ENCODE measurements at regions not wholly inside any gene's neighbourhood (a gene's known extent, or its start where the extent isn't known, plus 50 kb on each side); places are given as distances from the start of the nearest gene placed in this dataset.

- Histone ChIP-seq H3K4ac (ENCODE audit: low read depth, low read length) (no peak overlapping the region), H2BK120ac (ENCODE audit: insufficient read depth, low read length, poor library complexity) (no peak overlapping the region), H2BK5ac (ENCODE audit: low read depth, low read length, poor library complexity) (no peak overlapping the region), H3K4me1 (ENCODE audit: control insufficient read depth in 1 of 2, insufficient read depth in 2 of 2, low read length in 2 of 2) (no peaks in the 10 kb centered on the region), H3K79me2 (ENCODE audit: control insufficient read depth, insufficient read depth, low read length, poor library complexity) (no peaks in the 10 kb centered on the region), H4K12ac (ENCODE audit: low read depth, low read length) (no peak overlapping the region), H2AFZ (ENCODE audit: insufficient read depth, low read length, poor library complexity) (no peak overlapping the region), H3K79me1 (ENCODE audit: low read length) (no peaks in the 10 kb centered on the region), H4K8ac (ENCODE audit: low read depth, low read length) (no peak overlapping the region), H4K91ac (ENCODE audit: low read depth, low read length) (no peak overlapping the region), H3K27ac (ENCODE audit: low read depth, low read length) (no peak overlapping the region), H3K4me3 (ENCODE audit: low read depth, low read length) (no peak overlapping the region), H3K23ac (ENCODE audit: low read length) (no peak overlapping the region), H3K27me3 (ENCODE audit: insufficient read depth, low read length) (no peaks in the 10 kb centered on the region), H3K4me2 (ENCODE audit: low read length) (no peak overlapping the region), H2AK5ac (ENCODE audit: low read length) (no peak overlapping the region), H3K9ac (ENCODE audit: low read length) (no peak overlapping the region), H3K9me3 (ENCODE audit: insufficient read depth, low read depth, low read length) (no peaks in the 10 kb centered on the region), H2BK12ac (ENCODE audit: low read length) (no peak overlapping the region), H3K36me3 (ENCODE audit: control insufficient read depth in 1 of 2, insufficient read depth in 2 of 2, low read length in 2 of 2) (no peaks in the 10 kb centered on the region), H3K18ac (ENCODE audit: low read length) (no peak overlapping the region), H3K14ac (ENCODE audit: low read length) (no peak overlapping the region)
- no peak for DNase-seq
- no CpG with 5 or more reads among the region's 6 CpGs for WGBS (ENCODE audit: extremely low coverage, insufficient coverage, insufficient read length)
Observed at GRCh38 chr5:93299681-93300308, 281.2 kb downstream of the NR2F1-AS1 start.

GRCh38 chr5:93297116-93297515, 283.9 kb downstream of the NR2F1-AS1 start:
- Histone ChIP-seq H2AFZ (ENCODE audit: insufficient read depth, low read length, poor library complexity) (no peak overlapping the region), H3K79me1 (ENCODE audit: low read length) (no peaks in the 10 kb centered on the region), H3K27ac (ENCODE audit: low read depth, low read length) (no peak overlapping the region), H3K4me2 (ENCODE audit: low read length) (no peak overlapping the region), H4K91ac (ENCODE audit: low read depth, low read length) (no peak overlapping the region), H2AK5ac (ENCODE audit: low read length) (no peak overlapping the region), H2BK120ac (ENCODE audit: insufficient read depth, low read length, poor library complexity) (no peak overlapping the region), H3K79me2 (ENCODE audit: control insufficient read depth, insufficient read depth, low read length, poor library complexity) (no peaks in the 10 kb centered on the region), H3K36me3 (ENCODE audit: control insufficient read depth in 1 of 2, insufficient read depth in 2 of 2, low read length in 2 of 2) (no peaks in the 10 kb centered on the region), H3K4ac (ENCODE audit: low read depth, low read length) (no peak overlapping the region), H4K8ac (ENCODE audit: low read depth, low read length) (no peak overlapping the region), H3K9me3 (ENCODE audit: insufficient read depth, low read depth, low read length) (no peaks in the 10 kb centered on the region), H3K9ac (ENCODE audit: low read length) (no peak overlapping the region), H2BK5ac (ENCODE audit: low read depth, low read length, poor library complexity) (no peak overlapping the region), H4K12ac (ENCODE audit: low read depth, low read length) (no peak overlapping the region), H3K23ac (ENCODE audit: low read length) (no peak overlapping the region), H3K18ac (ENCODE audit: low read length) (no peak overlapping the region), H3K4me3 (ENCODE audit: low read depth, low read length) (no peak overlapping the region), H2BK12ac (ENCODE audit: low read length) (no peak overlapping the region), H3K14ac (ENCODE audit: low read length) (no peak overlapping the region), H3K4me1 (ENCODE audit: control insufficient read depth in 1 of 2, insufficient read depth in 2 of 2, low read length in 2 of 2) (no peaks in the 10 kb centered on the region), H3K27me3 (ENCODE audit: insufficient read depth, low read length) (no peaks in the 10 kb centered on the region)
- no peak for DNase-seq
- no CpG with 5 or more reads among the region's 2 CpGs for WGBS (ENCODE audit: extremely low coverage, insufficient coverage, insufficient read length)

GRCh38 chr5:93296338-93296737, 284.7 kb downstream of the NR2F1-AS1 start:
- Histone ChIP-seq H3K27ac (ENCODE audit: low read depth, low read length) (no peak overlapping the region), H3K4me3 (ENCODE audit: low read depth, low read length) (no peak overlapping the region), H4K8ac (ENCODE audit: low read depth, low read length) (no peak overlapping the region), H3K4me2 (ENCODE audit: low read length) (no peak overlapping the region), H4K91ac (ENCODE audit: low read depth, low read length) (no peak overlapping the region), H3K4me1 (ENCODE audit: control insufficient read depth in 1 of 2, insufficient read depth in 2 of 2, low read length in 2 of 2) (no peaks in the 10 kb centered on the region), H3K79me1 (ENCODE audit: low read length) (no peaks in the 10 kb centered on the region), H4K12ac (ENCODE audit: low read depth, low read length) (no peak overlapping the region), H3K4ac (ENCODE audit: low read depth, low read length) (no peak overlapping the region), H2AK5ac (ENCODE audit: low read length) (no peak overlapping the region), H3K9ac (ENCODE audit: low read length) (no peak overlapping the region), H2BK12ac (ENCODE audit: low read length) (no peak overlapping the region), H3K79me2 (ENCODE audit: control insufficient read depth, insufficient read depth, low read length, poor library complexity) (no peaks in the 10 kb centered on the region), H3K27me3 (ENCODE audit: insufficient read depth, low read length) (no peaks in the 10 kb centered on the region), H3K14ac (ENCODE audit: low read length) (no peak overlapping the region), H2BK120ac (ENCODE audit: insufficient read depth, low read length, poor library complexity) (no peak overlapping the region), H2BK5ac (ENCODE audit: low read depth, low read length, poor library complexity) (no peak overlapping the region), H3K36me3 (ENCODE audit: control insufficient read depth in 1 of 2, insufficient read depth in 2 of 2, low read length in 2 of 2) (no peaks in the 10 kb centered on the region), H2AFZ (ENCODE audit: insufficient read depth, low read length, poor library complexity) (no peak overlapping the region), H3K23ac (ENCODE audit: low read length) (no peak overlapping the region), H3K18ac (ENCODE audit: low read length) (no peak overlapping the region), H3K9me3 (ENCODE audit: insufficient read depth, low read depth, low read length) (no peaks in the 10 kb centered on the region)
- no CpG with 5 or more reads among the region's 2 CpGs for WGBS (ENCODE audit: extremely low coverage, insufficient coverage, insufficient read length)
- no peak for DNase-seq

DNA sequence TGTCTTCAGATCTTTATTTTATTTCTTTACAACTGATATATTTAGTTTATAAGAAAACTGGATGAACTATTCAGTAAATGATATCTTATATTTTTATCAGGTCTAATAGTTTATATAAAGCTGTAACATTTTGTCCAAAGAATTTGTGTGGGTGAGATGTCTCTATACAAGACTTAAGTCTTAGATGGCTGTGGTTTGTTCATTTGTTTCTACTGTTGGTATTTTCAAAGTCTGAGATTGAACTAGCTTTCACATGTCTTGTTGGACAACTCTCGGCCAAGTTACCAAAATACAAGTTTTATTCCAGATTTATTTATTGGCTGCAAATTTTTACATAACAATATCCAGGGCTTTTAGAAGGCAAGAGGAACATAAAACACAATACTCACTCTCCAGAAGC, 286.0 kb downstream of the NR2F1-AS1 start:
- no CpG with 5 or more reads among the region's 1 CpG for WGBS (ENCODE audit: extremely low coverage, insufficient coverage, insufficient read length)

More for the DNA sequence above, 286.0 kb downstream of the NR2F1-AS1 start:
- Histone ChIP-seq H3K18ac (ENCODE audit: low read length) (no peak overlapping the region), H3K14ac (ENCODE audit: low read length) (no peak overlapping the region), H3K79me2 (ENCODE audit: control insufficient read depth, insufficient read depth, low read length, poor library complexity) (no peaks in the 10 kb centered on the region), H3K4me1 (ENCODE audit: control insufficient read depth in 1 of 2, insufficient read depth in 2 of 2, low read length in 2 of 2) (no peaks in the 10 kb centered on the region), H3K9me3 (ENCODE audit: insufficient read depth, low read depth, low read length) (no peaks in the 10 kb centered on the region), H2AK5ac (ENCODE audit: low read length) (no peak overlapping the region), H3K9ac (ENCODE audit: low read length) (no peak overlapping the region), H4K8ac (ENCODE audit: low read depth, low read length) (no peak overlapping the region), H2BK120ac (ENCODE audit: insufficient read depth, low read length, poor library complexity) (no peak overlapping the region), H3K27ac (ENCODE audit: low read depth, low read length) (no peak overlapping the region), H2BK5ac (ENCODE audit: low read depth, low read length, poor library complexity) (no peak overlapping the region), H2BK12ac (ENCODE audit: low read length) (no peak overlapping the region), H2AFZ (ENCODE audit: insufficient read depth, low read length, poor library complexity) (no peak overlapping the region), H3K4me3 (ENCODE audit: low read depth, low read length) (no peak overlapping the region), H3K23ac (ENCODE audit: low read length) (no peak overlapping the region), H3K36me3 (ENCODE audit: control insufficient read depth in 1 of 2, insufficient read depth in 2 of 2, low read length in 2 of 2) (no peaks in the 10 kb centered on the region), H3K4ac (ENCODE audit: low read depth, low read length) (no peak overlapping the region), H4K12ac (ENCODE audit: low read depth, low read length) (no peak overlapping the region), H3K79me1 (ENCODE audit: low read length) (no peaks in the 10 kb centered on the region), H3K27me3 (ENCODE audit: insufficient read depth, low read length) (no peaks in the 10 kb centered on the region), H3K4me2 (ENCODE audit: low read length) (no peak overlapping the region), H4K91ac (ENCODE audit: low read depth, low read length) (no peak overlapping the region)
- no peak for DNase-seq
